ENCODE measurements at regions not wholly inside any gene's neighbourhood (a gene's known extent, or its start where the extent isn't known, plus 50 kb on each side); places are given as distances from the start of the nearest gene placed in this dataset.
"Not testable (repeated sequence)": the region's sequence is repeated elsewhere in the genome, so short reads cannot be mapped to it uniquely, and the experiment has no call there.

GRCh38 chr4:57184378-57185029, 74.3 kb upstream of the IGFBP7 start:
- no peaks in the 10 kb centered on the region for H3K9me3 ChIP-seq (ENCODE audit: low read length)
- no peaks in the 10 kb centered on the region for H3K36me3 ChIP-seq (ENCODE audit: insufficient read depth, low read length)
- no peak overlapping the region for H3K4me3 ChIP-seq (ENCODE audit: low read depth in 1 of 2, low read length in 2 of 2)
- H3K27me3 ChIP-seq (ENCODE audit: control insufficient read depth in 1 of 2, insufficient read depth in 2 of 2, low read length in 2 of 2): no peaks in the 10 kb centered on the region
- H3K9ac ChIP-seq (ENCODE audit: low read length): no peak overlapping the region
- H3K27ac ChIP-seq (ENCODE audit: low read depth, low read length): no peak overlapping the region
- H3K4me1 ChIP-seq (ENCODE audit: insufficient read depth, low read length): no peaks in the 10 kb centered on the region

GRCh38 chr4:57182132-57182874, 72.1 kb upstream of the IGFBP7 start:
- Histone ChIP-seq H3K27ac (ENCODE audit: low read depth, low read length) (no peak overlapping the region), H3K36me3 (ENCODE audit: insufficient read depth, low read length) (no peaks in the 10 kb centered on the region), H3K4me1 (ENCODE audit: insufficient read depth, low read length) (no peaks in the 10 kb centered on the region), H3K9me3 (ENCODE audit: low read length) (no peaks in the 10 kb centered on the region), H3K27me3 (ENCODE audit: control insufficient read depth in 1 of 2, insufficient read depth in 2 of 2, low read length in 2 of 2) (no peaks in the 10 kb centered on the region), H3K4me3 (ENCODE audit: low read depth in 1 of 2, low read length in 2 of 2) (no peak overlapping the region), H3K9ac (ENCODE audit: low read length) (no peak overlapping the region)

- not testable (repeated sequence) for H3K9me3 ChIP-seq (ENCODE audit: low read length)
Measured at GRCh38 chr4:57173136-57173535, 63.0 kb upstream of the IGFBP7 start.

DNA sequence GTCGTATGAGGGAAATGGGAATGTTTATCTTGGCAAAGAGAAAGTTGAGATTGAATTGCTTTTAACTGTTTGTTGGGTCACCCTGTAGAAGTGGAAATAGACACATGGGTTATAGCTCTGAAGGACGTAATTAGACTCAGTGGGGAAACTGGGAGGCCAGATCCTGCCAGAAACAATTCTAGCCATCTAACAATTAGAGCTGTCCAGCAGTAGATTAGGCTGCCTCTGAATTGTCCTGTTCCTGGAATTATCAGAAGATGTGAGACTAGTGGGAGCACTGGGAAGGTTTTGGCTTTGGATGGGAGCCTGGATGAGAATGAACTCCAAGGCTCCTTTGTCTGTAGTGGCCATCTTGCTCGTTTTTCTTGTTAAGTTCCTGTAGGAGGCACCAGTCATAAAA, 61.9 kb upstream of the IGFBP7 start:
- no peak overlapping the region for H3K9ac ChIP-seq (ENCODE audit: low read length)
- no peak overlapping the region for H3K4me3 ChIP-seq (ENCODE audit: low read depth in 1 of 2, low read length in 2 of 2)

More at GRCh38 chr4:57173136-57173535, 63.0 kb upstream of the IGFBP7 start:
- not testable (repeated sequence) for H3K9ac ChIP-seq (ENCODE audit: low read length); H3K36me3 ChIP-seq (ENCODE audit: insufficient read depth, low read length); H3K4me1 ChIP-seq (ENCODE audit: insufficient read depth, low read length); H3K27ac ChIP-seq (ENCODE audit: low read depth, low read length); H3K4me3 ChIP-seq (ENCODE audit: low read depth in 1 of 2, low read length in 2 of 2); H3K27me3 ChIP-seq (ENCODE audit: control insufficient read depth in 1 of 2, insufficient read depth in 2 of 2, low read length in 2 of 2)

GRCh38 chr4:57168982-57169381, 58.8 kb upstream of the IGFBP7 start:
- Histone ChIP-seq H3K27me3 (ENCODE audit: control insufficient read depth in 1 of 2, insufficient read depth in 2 of 2, low read length in 2 of 2) (no peaks in the 10 kb centered on the region), H3K4me1 (ENCODE audit: insufficient read depth, low read length) (no peaks in the 10 kb centered on the region), H3K9ac (ENCODE audit: low read length) (no peak overlapping the region), H3K4me3 (ENCODE audit: low read depth in 1 of 2, low read length in 2 of 2) (no peak overlapping the region), H3K36me3 (ENCODE audit: insufficient read depth, low read length) (no peaks in the 10 kb centered on the region), H3K27ac (ENCODE audit: low read depth, low read length) (no peak overlapping the region), H3K9me3 (ENCODE audit: low read length) (no peaks in the 10 kb centered on the region)

More for the DNA sequence above, 61.9 kb upstream of the IGFBP7 start:
- no peaks in the 10 kb centered on the region for H3K4me1 ChIP-seq (ENCODE audit: insufficient read depth, low read length)
- H3K27me3 ChIP-seq (ENCODE audit: control insufficient read depth in 1 of 2, insufficient read depth in 2 of 2, low read length in 2 of 2): no peaks in the 10 kb centered on the region
- no peak overlapping the region for H3K27ac ChIP-seq (ENCODE audit: low read depth, low read length)
- H3K9me3 ChIP-seq (ENCODE audit: low read length): no peaks in the 10 kb centered on the region
- no peaks in the 10 kb centered on the region for H3K36me3 ChIP-seq (ENCODE audit: insufficient read depth, low read length)

- Histone ChIP-seq H3K36me3 (ENCODE audit: insufficient read depth, low read length) (no peaks in the 10 kb centered on the region), H3K4me3 (ENCODE audit: low read depth in 1 of 2, low read length in 2 of 2) (peak overlapping the region; percentile 66 to 87), H3K27ac (ENCODE audit: low read depth, low read length) (peak overlapping the region; percentile 41), H3K9ac (ENCODE audit: low read length) (peak overlapping the region; percentile 62), H3K4me1 (ENCODE audit: insufficient read depth, low read length) (no peaks in the 10 kb centered on the region), H3K27me3 (ENCODE audit: control insufficient read depth in 1 of 2, insufficient read depth in 2 of 2, low read length in 2 of 2) (no peaks in the 10 kb centered on the region), H3K9me3 (ENCODE audit: low read length) (no peaks in the 10 kb centered on the region)
Measured at GRCh38 chr4:57163530-57164459, 53.6 kb upstream of the IGFBP7 start.

DNA sequence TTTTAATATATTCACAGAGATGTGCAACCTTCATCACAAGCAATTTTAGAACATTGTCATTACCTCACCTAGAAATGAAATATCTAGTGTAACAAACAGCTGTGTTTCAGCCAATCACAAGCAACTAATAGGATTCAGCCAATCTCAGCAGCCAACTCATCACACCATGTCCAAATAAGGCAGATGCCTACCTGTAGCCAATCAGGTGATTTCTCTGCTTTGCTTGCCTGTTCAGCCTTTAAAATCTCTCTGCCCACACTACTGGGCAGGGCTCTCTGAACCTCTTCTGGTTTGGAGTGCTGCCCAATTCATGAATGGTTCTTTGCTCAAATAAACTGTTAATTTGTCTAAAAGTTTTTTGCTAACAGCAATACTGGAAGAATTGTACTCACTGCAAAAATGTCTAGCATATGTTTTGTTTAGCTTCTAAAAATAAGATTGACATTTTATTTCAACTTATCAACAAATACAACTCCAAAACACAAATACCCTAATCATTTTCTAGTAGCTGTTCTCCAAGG, 52.4 kb upstream of the IGFBP7 start:
- no peak overlapping the region for H3K4me3 ChIP-seq (ENCODE audit: low read depth in 1 of 2, low read length in 2 of 2)
- H3K27me3 ChIP-seq (ENCODE audit: control insufficient read depth in 1 of 2, insufficient read depth in 2 of 2, low read length in 2 of 2): no peaks in the 10 kb centered on the region
- no peaks in the 10 kb centered on the region for H3K9me3 ChIP-seq (ENCODE audit: low read length)
- no peak overlapping the region for H3K9ac ChIP-seq (ENCODE audit: low read length)
- H3K4me1 ChIP-seq (ENCODE audit: insufficient read depth, low read length): no peaks in the 10 kb centered on the region
- no peak overlapping the region for H3K27ac ChIP-seq (ENCODE audit: low read depth, low read length)
- no peaks in the 10 kb centered on the region for H3K36me3 ChIP-seq (ENCODE audit: insufficient read depth, low read length)

All from muscle layer of colon (tissue), 2 donors.